GM18907 (cell line): ENCODE measurements at regions not wholly inside any gene's neighbourhood (a gene's known extent, or its start where the extent isn't known, plus 50 kb on each side); places are given as distances from the start of the nearest gene placed in this dataset.
A peak's percentile ranks its signal among the peaks of the same experiment; 100 is the strongest.

Experiments used
- ATAC-seq: cut with Tn5 transposase; IDR thresholded peaks from one replicate; pipeline ENCODE4 v1.9.1; 2021; ENCODE audit warnings: mild to moderate bottlenecking, moderate library complexity; ENCODE audit not compliant: unreplicated experiment

DNA sequence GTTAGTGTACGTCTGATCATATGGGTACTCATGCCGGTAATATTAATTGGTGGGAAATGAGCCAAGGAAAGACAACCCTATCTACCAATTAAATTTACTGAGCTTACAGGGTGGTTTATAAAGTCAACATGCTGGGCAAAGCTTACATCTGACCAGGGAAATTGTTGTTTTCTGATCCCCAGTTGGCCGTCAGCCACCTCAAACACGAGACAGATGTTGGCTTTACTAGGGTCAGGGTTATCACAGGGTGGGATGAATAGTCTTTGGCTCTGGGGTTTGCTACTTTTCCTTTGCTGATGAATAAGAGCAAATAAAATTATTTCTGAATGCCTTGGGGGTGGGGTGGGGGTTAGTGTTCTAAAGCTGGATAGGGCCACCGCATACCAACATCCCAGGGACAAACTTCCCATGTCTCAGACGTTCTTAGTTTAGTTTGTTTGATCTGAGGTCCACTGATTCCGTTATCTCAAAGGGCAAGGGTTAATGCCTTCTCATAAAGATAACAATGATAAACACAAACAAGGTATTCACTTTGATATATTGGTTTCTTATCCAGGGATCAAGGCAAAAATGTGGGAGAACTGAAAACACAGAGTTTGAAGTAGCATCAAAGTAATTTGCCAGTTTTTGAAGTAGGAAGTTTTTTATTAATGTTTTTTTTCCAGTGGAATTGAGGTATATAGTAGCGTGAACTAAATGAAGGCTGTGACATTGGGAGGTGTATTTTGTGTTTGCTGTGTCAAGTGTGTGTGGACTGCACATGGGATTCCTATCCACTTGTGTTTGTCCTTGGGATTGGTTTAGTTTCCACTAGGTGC lies 109.1 kb upstream of the RPS23 start:
- ATAC-seq = no peak

DNA sequence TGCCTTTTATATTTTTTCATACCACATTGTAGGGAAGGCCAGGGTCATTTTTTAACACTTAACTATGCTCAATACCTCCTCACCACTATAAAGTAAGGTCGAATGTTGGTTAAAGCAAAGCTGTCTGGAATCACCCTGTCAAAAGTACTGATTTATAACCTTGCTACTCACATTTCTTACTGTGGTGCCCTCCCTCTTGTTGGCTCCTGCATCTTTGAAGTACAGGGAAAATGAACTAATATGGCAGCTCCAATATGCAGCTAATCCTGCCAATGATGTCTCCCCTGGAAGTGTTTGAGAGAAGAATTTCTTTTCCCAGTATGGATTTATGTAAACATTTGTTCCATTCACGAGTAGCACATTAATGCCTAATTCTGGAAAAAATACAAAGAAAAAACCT lies 108.4 kb upstream of the RPS23 start:
- ATAC-seq = no peak

DNA sequence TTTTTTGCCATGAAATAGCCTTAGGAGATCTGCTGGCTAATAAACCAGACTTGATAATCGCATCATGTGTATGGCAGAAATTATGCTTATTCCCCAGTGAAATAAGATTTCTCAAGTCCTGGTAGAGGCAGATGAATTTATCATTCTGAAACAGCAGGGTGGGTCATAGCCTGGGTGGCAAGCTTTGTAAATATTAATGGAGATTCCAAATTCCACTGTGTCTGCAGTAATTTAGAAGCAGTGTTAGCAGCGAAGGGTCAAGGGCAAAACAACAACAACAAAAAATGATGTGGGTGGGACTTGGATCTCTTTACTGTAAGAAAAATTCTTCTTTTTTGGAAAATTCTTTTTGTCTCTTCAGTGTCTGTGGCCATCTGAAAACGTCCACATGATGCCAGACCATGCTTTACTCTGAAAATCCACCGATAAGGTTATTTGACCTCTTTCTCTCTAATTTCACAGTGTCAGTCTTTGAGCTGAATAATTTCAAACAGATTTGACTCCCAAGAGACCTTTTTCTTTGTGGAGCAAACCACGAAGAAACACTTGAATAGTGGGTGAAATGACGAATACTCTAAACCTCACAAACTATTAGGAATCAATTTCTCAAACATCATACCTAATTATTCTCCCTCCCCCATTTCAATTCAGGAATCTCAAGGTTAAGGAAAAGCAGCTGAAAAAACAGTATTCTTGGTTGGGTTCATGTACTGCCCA lies 106.0 kb upstream of the RPS23 start:
- ATAC-seq = no peak

DNA sequence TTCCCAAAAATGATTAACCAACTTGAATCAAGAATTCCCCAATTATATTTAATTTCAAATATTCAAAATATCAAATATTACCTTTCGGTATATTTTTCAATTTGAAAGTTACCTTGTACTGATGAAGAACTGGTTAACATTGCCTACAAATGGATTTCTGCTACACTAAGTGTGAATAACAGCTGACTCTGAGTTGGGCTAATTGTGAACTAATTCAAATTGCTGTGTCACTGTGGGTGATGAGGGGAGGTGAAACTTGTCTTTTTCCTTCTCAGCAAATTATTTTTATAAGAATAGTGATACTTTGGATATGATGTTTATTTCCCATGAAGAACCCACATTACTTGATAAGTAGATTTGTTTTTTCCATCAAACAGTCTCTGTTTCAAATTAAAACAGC lies 103.4 kb upstream of the RPS23 start:
- no peak for ATAC-seq

DNA sequence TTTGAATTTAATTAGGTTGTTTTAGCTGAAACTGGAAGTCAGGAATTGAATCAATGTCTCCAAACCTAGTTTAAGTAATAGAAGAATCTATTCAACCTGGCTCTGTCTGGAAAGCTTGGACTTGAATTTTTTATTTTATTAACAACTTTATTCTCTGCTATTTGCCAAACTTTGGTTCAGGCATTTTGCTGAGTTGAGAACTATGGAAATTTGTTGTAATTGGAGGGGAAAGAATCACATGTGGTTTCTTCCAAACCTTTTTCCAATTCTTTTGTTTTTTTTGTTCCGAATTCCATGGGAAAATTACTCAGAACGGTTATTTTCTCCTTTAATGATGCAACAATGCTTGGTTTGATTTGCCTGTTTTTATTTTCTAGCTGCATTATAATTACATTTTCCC lies 98.2 kb upstream of the RPS23 start:
- no peak for ATAC-seq

DNA sequence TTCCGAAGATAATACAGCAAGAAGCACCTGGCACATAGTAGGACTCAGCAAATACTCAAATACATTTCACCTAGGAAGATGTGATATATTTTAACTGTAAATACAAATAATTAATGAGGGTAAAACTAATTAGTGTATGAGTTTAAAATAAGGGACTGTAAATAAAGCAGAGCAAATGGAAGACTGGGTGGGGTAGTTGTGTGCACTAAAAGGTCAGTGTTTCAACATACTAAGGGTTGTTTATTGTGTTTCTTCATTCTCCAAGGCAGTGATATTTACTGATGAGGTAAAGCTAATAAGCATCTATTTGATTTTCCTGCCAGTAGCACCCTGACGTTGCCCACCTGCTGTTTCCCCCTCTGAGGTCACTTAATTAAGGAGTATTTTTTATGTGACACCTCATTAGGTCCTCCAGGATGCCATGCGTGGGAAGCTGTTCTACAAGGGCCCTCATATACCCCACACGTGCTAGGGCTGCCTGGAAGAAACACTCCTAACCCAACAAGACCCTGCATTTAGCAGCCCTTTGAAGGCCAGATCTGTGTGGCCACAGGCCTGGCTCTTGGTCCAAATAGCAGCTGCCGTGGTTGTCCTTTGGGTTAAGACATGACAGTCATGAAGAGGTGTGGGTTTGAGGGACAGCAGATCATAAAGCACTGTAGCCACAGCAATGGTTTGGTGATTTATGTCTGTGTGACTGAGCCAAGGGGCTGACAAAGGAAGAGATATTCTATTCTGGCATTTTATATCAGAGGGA lies 97.5 kb upstream of the RPS23 start:
- no peak for ATAC-seq

DNA sequence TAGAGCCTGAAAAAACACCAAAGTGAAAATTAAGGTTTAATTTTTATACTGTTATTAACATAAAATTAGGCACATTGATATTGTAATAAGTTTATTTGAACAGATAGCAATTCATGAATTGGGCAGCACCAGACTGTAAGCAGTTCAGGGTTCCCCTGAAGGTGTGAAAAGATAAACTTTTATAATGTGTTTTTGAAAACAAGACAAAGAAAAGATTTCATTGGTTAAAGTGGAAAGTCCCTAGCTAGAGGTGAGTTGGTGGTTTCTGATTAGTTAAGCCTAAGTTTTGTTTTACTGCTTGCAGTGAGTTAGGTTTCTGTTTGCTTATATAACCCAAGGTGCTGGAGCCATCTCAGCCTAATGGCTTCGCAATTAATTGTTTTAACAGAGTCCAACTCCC lies 96.5 kb upstream of the RPS23 start:
- peak; percentile 80 for ATAC-seq

DNA sequence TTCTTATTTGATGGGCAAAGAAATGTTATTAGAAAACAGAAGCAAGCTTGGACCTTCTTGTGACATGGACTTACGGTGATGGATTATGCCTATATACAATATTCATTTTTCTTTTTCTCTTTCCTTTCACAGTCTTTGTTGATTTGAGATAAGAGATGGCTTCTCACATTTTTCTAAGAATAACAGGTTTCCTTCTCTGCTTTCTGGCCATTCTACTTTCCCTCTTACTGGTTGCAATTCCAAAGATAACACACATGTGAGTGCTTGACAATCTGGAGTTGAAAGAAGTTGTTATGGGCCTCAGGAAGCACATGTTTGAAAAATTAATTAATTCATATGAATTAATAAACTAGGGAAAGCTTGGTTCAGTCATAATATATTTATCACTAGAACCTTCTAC lies 89.8 kb upstream of the RPS23 start:
- ATAC-seq = no peak

DNA sequence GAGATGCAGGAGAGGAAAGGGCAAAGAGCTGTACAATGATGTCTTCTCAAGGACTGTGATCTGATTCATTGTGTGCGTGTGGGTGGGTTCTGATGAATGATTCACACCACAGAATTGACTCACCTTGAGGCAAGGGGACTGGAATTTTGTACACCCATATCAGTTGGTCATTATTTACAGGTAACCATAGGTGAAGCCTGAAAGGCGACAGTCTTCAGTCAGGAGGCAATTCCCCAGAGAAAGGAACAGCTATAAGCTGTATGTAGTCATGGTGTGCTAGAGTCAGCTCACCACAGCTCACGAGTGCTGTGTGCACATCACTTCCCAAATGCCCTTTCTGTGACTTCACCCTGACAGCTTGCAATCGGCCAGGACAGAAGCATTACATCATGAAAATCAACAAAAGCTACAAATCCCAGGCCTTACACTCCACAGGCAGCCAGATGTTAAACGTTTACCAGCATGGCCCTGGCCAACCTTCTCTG lies 87.6 kb upstream of the RPS23 start:
- no peak for ATAC-seq

DNA sequence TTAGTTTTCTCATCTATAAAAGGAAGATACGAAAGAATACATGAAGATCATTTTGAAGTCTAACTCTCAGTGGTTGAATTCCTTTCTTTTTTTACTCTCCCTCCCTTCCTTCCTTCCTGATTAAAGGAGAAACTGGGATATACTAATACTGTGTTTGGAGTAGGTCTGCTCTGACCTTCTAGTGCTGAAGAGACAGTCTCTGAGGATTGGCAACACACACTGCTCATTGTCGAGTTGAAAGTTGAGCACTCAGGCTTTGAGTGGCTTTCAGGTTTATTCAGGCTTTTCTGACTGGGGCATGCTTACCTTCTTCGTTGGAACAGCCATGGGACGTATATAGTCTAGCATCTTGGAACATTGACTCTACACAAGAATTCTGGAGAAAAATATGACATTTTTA lies 86.9 kb upstream of the RPS23 start:
- no peak for ATAC-seq

DNA sequence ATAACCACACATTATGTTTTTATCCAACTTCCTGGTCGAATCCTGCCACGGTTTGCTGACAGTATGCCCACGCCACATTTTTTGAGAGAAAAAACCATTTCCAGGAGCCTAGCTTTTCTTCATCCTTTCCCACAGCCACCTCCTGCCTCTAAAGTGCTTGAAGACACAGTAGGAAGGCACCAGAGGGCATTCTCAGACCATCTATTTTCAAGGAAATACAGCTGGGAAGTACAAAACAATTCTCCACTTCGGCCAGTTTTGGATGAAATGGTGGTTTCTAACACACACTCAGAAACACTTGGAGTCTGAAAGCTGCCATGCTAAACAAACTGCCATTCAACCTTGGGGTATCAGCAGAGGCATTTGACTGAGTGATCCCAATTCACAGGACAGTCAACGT lies 86.3 kb upstream of the RPS23 start:
- ATAC-seq = no peak

DNA sequence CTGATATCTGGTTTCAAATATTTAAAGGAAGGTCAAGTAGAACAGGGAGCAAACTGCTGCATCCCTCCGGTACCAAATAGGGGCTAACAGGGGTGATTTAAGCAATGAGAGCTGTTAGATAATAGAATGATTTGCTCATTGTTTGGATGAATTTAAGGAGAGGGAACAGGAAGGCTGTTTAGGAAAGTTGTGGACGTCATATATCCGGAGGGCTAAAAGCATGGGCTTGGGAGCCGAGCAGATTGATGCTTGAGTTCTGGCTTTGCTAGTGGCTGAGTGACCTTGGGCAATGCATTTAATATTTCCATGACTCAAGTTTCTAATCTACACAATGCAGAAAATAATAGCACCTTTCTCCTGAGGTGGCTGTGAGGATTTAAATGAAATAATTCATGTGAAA lies 85.4 kb upstream of the RPS23 start:
- no peak for ATAC-seq

DNA sequence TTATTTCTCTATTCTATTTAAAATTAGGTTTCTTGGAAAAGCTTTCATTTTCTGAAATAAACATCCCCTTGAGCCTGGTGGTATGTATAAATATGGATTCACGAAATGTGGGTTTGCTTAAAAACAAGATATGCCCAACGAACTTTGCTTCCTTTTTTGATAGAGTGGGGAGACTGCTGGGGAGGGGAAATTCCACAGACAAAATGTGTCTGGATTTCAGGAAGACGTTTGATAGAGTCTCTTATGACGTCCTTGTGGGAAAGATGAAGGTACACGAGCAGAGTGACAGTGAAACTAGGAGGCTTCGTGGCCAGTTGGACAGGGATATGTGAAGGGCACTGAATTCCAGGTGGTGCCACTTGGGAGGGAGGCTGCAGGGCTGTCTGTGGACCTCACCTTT lies 84.5 kb upstream of the RPS23 start:
- no peak for ATAC-seq

DNA sequence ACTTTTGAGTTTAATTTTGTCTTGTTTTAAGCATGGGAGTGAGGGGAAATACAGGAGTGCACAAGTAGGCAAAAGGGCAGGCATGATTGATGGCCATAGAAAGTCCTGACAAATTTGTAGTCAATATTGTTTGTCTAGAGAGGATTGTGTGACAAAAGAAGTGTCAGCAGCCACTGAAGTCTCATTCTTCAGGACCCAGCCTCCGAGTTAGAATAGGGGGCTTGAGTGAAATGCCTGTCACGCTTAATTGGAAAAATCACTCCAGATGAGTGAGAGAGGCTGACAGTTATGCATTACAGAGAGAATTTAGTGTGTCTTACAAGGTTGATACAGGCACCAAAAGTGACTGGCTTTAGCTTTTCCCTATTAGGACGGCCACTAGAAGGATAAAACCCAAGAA lies 81.9 kb upstream of the RPS23 start:
- no peak for ATAC-seq

DNA sequence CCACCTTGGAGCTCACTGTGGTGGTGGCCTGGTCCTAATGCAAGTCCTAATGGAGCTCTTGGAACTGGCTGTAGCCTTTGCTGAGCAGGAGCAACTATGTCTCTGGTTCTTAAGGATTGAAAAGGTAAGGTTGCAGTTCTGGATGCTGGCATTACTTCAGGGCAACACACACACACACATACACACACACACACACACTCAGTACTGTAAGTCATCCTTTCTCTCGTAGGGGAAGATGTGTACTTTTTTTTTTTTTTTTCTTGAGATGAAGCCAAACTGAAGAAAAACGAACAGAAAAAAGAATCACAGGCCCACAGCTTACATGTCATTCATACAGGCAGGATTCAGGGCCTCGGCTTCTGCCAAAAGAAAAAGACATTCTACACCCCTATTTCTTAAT lies 81.1 kb upstream of the RPS23 start:
- ATAC-seq = no peak

DNA sequence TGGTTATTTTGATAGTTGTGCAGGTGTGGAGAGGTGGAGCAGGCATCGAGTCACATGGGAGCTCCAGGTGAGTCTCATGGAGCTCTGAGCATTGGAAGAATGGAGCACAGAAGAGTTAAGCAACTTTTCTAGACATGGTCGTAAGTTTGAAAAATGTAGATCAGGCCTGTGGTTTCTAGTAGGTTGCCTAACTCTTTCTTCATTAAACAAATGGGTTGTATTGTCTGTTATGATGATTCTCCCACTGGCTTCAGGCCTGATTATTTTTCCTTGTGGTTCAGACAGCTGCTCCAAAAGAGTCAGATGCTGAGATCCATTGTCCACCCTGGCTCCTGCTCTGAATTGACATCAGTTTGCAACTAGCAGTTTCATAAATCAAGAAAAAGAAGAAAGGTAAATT lies 80.3 kb upstream of the RPS23 start:
- ATAC-seq = no peak

DNA sequence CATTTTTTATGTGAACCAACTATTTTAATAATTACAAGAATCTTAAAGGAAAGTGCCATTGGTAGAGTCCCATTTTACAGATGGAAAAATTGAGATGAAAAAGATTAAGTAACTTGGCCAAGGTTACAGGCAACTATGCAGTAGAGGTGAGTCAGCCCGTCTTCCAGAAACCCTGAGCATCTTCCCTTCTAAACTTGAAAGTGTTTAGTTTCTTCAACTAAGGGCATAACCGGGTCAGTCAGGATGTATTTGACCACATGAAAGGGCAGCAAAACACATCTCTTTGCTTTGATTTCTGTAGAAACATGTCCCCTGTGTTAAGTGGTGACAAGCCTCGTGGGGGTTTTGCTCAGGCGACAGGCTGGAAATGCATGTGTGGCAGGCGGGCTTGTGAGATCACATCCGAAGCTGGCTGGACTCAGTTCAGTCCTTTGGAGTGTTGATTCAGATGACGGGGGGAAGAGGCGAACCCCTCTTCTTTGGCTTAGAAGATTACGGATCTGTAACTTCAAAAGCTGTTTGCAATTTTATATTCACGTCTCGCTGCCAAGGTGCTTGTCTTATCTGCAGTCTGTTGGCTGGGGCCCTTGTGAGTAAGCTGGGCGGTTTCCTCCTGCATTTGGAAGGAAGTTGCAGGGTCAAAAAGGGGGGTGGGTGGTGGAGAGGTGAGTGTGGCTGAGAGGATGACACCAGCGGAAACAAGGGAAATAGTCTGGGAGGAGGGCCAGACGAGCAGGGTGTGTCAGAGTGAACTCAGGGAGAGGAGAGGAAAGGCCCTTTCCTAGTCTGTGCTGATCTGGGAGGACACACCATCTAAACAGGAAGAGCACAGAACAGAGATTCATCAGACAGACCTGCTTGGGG lies 78.9 kb upstream of the RPS23 start:
- peak; percentile 66 for ATAC-seq

DNA sequence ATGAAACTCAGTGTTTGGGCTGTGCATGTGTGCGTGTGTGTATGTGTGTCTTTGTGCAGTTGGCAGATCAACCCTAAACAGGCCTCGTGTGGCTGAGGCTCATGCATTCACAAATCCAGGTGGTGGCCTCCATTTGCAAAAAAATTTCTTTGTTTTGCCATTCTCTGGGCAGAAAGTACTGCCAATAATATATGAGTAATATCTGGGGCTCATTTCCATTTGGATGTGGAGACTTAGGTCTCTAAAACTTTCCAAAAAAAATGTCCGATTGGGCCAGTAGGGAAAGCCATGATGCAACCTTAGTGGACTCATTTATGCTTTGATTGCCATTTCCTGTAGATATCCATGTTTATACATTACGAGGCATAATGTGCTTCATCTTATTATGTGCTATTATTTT lies 77.9 kb upstream of the RPS23 start:
- ATAC-seq = no peak

DNA sequence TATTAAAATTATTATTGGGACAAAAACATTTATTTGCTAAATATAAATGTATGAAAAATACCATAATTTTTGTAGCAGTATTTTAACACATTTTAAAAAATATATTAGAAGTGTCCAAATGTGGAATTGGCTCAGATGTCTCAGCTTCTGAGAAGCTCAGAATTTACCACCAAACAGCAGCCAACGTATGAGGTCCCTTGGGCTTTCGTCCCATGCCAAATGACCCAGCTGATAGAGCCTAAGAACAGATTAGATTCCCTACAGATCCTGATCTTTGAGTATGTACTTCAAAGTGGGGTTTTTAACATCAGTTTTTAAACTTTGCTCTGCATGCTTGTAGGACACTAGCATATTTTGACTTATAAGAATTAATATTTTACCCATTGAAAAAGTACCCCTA lies 77.3 kb upstream of the RPS23 start:
- ATAC-seq = no peak

DNA sequence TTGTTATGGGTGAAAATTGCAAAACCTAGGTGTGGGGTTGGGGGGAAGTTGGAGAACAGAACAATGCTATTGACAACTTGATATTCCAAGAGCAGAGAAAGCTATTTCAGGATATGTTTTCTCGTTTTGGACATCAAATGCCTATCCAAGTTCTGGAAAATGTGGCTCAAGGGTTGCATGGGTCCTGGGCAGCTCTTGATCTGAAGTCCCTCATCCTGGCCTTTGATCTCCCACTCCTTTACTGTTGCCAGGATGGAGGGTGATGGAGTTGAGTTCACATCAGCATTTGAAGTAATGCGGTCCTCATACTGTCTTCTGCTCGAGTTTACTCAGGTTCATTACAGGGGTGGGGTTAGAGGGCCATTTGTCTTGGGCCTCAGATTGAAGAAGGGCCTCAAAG lies 76.9 kb upstream of the RPS23 start:
- ATAC-seq = no peak

DNA sequence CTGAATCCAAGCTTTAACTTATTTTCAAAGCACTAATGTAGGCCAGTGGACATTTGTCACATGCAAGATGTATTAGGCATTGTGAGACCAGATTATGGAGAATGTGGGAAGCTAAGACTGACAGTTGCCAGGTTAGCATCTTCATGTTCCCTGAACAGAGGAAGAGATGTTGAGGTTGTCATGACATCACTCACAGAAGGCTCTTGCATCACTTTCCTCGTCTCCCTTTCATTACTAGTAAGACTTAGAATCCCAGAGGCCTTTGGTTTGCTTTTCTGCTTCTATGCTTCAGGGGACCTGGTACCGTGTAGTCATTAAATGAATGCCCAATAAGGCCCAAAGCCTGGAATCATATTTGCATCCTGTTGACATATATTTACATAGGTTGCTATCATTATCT lies 76.4 kb upstream of the RPS23 start:
- ATAC-seq = no peak
